Astrocyte (in vitro differentiated cells and primary cell): ENCODE measurements at regions not wholly inside any gene's neighbourhood (a gene's known extent, or its start where the extent isn't known, plus 50 kb on each side); places are given as distances from the start of the nearest gene placed in this dataset.

Experiments used
- DNase-seq: peaks from one replicate; pipeline ENCODE4 v3.0.0-alpha.2; 2010; ENCODE audit warnings: low read depth
- FAIRE-seq: peaks from 2 replicates; lab custom pipeline; 2011; peaks lifted over from hg19 to GRCh38; lab: Jason Lieb, UNC
- H2AFZ ChIP-seq: 2 replicates; pipeline ENCODE4 v1.6.0; 2012; ENCODE audit warnings: low read depth, low read length, inconsistent platforms
- H3K27ac ChIP-seq: 2 replicates; pipeline ENCODE4 v1.5.1; 2011; ENCODE audit warnings: low read depth, low read length, inconsistent platforms
- H3K27me3 ChIP-seq: 2 replicates; pipeline ENCODE4 v1.6.0; 2011; ENCODE audit warnings: low read length, inconsistent platforms; ENCODE audit not compliant: insufficient read depth
- H3K36me3 ChIP-seq: 2 replicates; pipeline ENCODE4 v1.5.1; 2011; ENCODE audit warnings: low read length, inconsistent platforms; ENCODE audit not compliant: insufficient read depth
- H3K4me1 ChIP-seq: 2 replicates; pipeline ENCODE4 v1.5.1; 2011; ENCODE audit warnings: low read length, inconsistent platforms; ENCODE audit not compliant: insufficient read depth
- H3K4me2 ChIP-seq: 2 replicates; pipeline ENCODE4 v1.6.0; 2012; ENCODE audit warnings: low read length, inconsistent platforms
- H3K4me3 ChIP-seq: 2 replicates; pipeline ENCODE4 v1.5.1; 2011; ENCODE audit warnings: low read depth, mild to moderate bottlenecking, low read length, inconsistent platforms; ENCODE audit not compliant: insufficient read depth
- H3K79me2 ChIP-seq: 2 replicates; pipeline ENCODE4 v1.6.0; 2012; ENCODE audit warnings: mild to moderate bottlenecking, low read length, inconsistent platforms; ENCODE audit not compliant: insufficient read depth
- H3K9ac ChIP-seq: 2 replicates; pipeline ENCODE4 v1.6.0; 2012; ENCODE audit warnings: mild to moderate bottlenecking, low read length, inconsistent platforms
- H3K9me3 ChIP-seq: 2 replicates; pipeline ENCODE4 v1.5.1; 2012; ENCODE audit warnings: low read depth, mild to moderate bottlenecking, low read length, inconsistent platforms; ENCODE audit not compliant: insufficient read depth
- H4K20me1 ChIP-seq: 2 replicates; pipeline ENCODE4 v1.6.0; 2012; ENCODE audit warnings: low read length, inconsistent platforms; ENCODE audit not compliant: insufficient read depth
- H3K27ac Mint-ChIP-seq: one replicate; pipeline ENCODE4 v1.8.0; 2021; ENCODE audit warnings: mild to moderate bottlenecking, mixed read lengths; ENCODE audit not compliant: unreplicated experiment
- H3K27me3 Mint-ChIP-seq: one replicate; pipeline ENCODE4 v1.8.0; 2021; ENCODE audit warnings: low read depth, mixed read lengths; ENCODE audit not compliant: unreplicated experiment
- H3K36me3 Mint-ChIP-seq: one replicate; pipeline ENCODE4 v1.8.0; 2021; ENCODE audit warnings: low read depth, mixed read lengths; ENCODE audit not compliant: unreplicated experiment
- H3K4me1 Mint-ChIP-seq: one replicate; pipeline ENCODE4 v1.8.0; 2021; ENCODE audit warnings: low read depth, mixed read lengths; ENCODE audit not compliant: unreplicated experiment
- H3K4me3 Mint-ChIP-seq: one replicate; pipeline ENCODE4 v1.8.0; 2021; ENCODE audit warnings: mild to moderate bottlenecking, moderate library complexity, mixed read lengths; ENCODE audit not compliant: unreplicated experiment
- H3K9me3 Mint-ChIP-seq: one replicate; pipeline ENCODE4 v1.8.0; 2021; ENCODE audit warnings: mild to moderate bottlenecking, mixed read lengths; ENCODE audit not compliant: unreplicated experiment
- CTCF ChIP-seq: IDR thresholded peaks from 2 replicates; pipeline ENCODE4 v1.5.1; 2011; ENCODE audit warnings: low read depth, mild to moderate bottlenecking, inconsistent platforms, low read length, moderate library complexity; ENCODE audit not compliant: insufficient read depth
- EZH2 ChIP-seq: IDR thresholded peaks from 2 replicates; pipeline ENCODE4 v1.6.1; 2012; ENCODE audit warnings: mild to moderate bottlenecking, low read length, inconsistent platforms; ENCODE audit not compliant: insufficient read depth

GRCh38 chr5:23071682-23072081, 218.5 kb upstream of the CDH12 start:
- no peaks in the 10 kb centered on the region for H3K4me1 ChIP-seq
- H3K9ac ChIP-seq = no peak overlapping the region
- H3K36me3 ChIP-seq = no peaks in the 10 kb centered on the region
- Mint-ChIP-seq H3K4me1 (no peaks in the 10 kb centered on the region), H3K27ac (no peak overlapping the region), H3K36me3 (no peaks in the 10 kb centered on the region), H3K4me3 (no peak overlapping the region), H3K27me3 (no peaks in the 10 kb centered on the region), H3K9me3 (no peaks in the 10 kb centered on the region)
- no peak overlapping the region for H3K4me3 ChIP-seq
- H4K20me1 ChIP-seq = no peaks in the 10 kb centered on the region
- H3K27me3 ChIP-seq = no peaks in the 10 kb centered on the region
- H3K9me3 ChIP-seq = no peaks in the 10 kb centered on the region
- DNase-seq = no peak
- no peaks in the 10 kb centered on the region for H3K79me2 ChIP-seq
- H3K27ac ChIP-seq = no peak overlapping the region
- H2AFZ ChIP-seq = no peak overlapping the region
- no peak overlapping the region for H3K4me2 ChIP-seq
- TF ChIP-seq EZH2 = no peak
- no peak for TF ChIP-seq CTCF
- no peak for FAIRE-seq

GRCh38 chr5:23064710-23065109, 211.6 kb upstream of the CDH12 start:
- DNase-seq (no peak), FAIRE-seq (no peak)
- H2AFZ ChIP-seq = no peak overlapping the region
- H3K27me3 ChIP-seq = no peaks in the 10 kb centered on the region
- Mint-ChIP-seq H3K27ac (no peak overlapping the region), H3K4me3 (no peak overlapping the region), H3K4me1 (no peaks in the 10 kb centered on the region), H3K36me3 (no peaks in the 10 kb centered on the region), H3K27me3 (no peaks in the 10 kb centered on the region), H3K9me3 (no peaks in the 10 kb centered on the region)
- no peaks in the 10 kb centered on the region for H3K9me3 ChIP-seq
- no peaks in the 10 kb centered on the region for H3K79me2 ChIP-seq
- H3K4me1 ChIP-seq = no peaks in the 10 kb centered on the region
- no peak overlapping the region for H3K4me2 ChIP-seq
- TF ChIP-seq CTCF (no peak), EZH2 (no peak)
- H3K9ac ChIP-seq = no peak overlapping the region
- no peak overlapping the region for H3K4me3 ChIP-seq
- no peaks in the 10 kb centered on the region for H3K36me3 ChIP-seq
- H4K20me1 ChIP-seq = no peaks in the 10 kb centered on the region
- no peak overlapping the region for H3K27ac ChIP-seq

- Mint-ChIP-seq H3K27ac (no peak overlapping the region), H3K4me1 (no peaks in the 10 kb centered on the region), H3K4me3 (no peak overlapping the region), H3K36me3 (no peaks in the 10 kb centered on the region), H3K9me3 (no peaks in the 10 kb centered on the region), H3K27me3 (no peaks in the 10 kb centered on the region)
- no peak overlapping the region for H3K4me3 ChIP-seq
- FAIRE-seq = no peak
- no peak for DNase-seq
- H4K20me1 ChIP-seq = no peaks in the 10 kb centered on the region
- no peaks in the 10 kb centered on the region for H3K36me3 ChIP-seq
- H3K27ac ChIP-seq = no peak overlapping the region
- H3K9ac ChIP-seq = no peak overlapping the region
- no peak overlapping the region for H3K4me2 ChIP-seq
- no peaks in the 10 kb centered on the region for H3K27me3 ChIP-seq
- H2AFZ ChIP-seq = no peak overlapping the region
- H3K9me3 ChIP-seq = no peaks in the 10 kb centered on the region
- H3K79me2 ChIP-seq = no peaks in the 10 kb centered on the region
- H3K4me1 ChIP-seq = no peaks in the 10 kb centered on the region
- TF ChIP-seq CTCF (no peak), EZH2 (no peak)
Observed at GRCh38 chr5:23053846-23054245, 200.7 kb upstream of the CDH12 start.
